ENCODE measurements at regions not wholly inside any gene's neighbourhood (a gene's known extent, or its start where the extent isn't known, plus 50 kb on each side); places are given as distances from the start of the nearest gene placed in this dataset.

DNA sequence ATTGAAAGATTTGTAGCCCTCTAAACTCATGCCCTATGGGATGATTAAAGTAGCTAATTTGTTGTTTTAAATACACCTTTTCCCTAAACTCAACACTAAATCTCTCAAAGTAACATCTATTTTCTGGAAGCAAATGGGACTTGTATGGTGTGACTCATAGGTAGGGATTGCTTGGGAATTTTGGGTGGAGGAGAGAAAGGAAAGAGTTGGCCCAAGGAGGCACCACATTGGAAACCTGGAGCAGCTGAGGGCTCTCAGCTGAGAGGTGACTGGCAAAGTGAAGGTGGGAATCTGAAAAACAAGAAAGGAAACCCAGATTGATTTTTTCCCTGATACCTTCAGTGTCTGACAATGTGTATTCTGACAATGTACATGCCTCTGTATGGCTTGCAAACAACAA lies 114.8 kb upstream of the PRICKLE1 start:
- DNase-seq, result no peak

DNA sequence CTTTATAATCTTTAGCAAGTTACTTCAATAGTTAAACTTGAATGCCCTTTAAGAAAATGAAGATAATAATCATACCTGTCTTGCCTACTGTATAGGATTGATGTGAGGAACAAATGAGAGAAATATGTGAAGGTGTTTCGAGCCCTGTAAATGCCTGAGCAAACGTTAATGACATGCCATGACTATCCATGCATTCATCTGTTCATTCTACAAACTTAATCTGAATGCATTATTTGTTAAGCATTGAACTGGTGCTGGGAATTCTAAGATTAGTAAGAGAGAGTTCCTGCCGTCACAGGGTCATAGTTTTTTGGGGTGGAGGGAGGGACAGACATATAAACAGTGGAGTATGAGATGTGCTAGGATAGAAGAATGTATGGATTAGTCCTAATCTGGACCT lies 111.5 kb upstream of the PRICKLE1 start:
- DNase-seq, result no peak

DNA sequence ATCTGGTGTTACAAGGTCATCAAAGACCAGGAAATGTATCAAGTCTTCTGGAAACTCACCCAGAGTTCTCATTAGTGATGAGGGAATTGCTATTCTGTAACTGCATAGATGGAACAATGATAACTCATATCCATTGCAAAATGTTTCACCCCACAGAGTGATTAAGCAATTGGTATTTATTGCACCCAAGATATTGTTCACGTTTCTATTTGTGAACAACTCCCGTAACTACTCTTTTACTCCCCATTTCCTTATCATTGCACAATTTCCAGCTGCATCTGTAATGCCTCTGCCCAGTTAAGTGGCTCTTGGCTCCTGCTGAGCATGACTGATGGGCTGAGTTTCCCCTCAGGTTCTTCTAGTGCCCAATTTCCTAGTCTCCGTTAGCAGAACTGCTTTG lies 108.7 kb upstream of the PRICKLE1 start:
- DNase-seq, result no peak

DNA sequence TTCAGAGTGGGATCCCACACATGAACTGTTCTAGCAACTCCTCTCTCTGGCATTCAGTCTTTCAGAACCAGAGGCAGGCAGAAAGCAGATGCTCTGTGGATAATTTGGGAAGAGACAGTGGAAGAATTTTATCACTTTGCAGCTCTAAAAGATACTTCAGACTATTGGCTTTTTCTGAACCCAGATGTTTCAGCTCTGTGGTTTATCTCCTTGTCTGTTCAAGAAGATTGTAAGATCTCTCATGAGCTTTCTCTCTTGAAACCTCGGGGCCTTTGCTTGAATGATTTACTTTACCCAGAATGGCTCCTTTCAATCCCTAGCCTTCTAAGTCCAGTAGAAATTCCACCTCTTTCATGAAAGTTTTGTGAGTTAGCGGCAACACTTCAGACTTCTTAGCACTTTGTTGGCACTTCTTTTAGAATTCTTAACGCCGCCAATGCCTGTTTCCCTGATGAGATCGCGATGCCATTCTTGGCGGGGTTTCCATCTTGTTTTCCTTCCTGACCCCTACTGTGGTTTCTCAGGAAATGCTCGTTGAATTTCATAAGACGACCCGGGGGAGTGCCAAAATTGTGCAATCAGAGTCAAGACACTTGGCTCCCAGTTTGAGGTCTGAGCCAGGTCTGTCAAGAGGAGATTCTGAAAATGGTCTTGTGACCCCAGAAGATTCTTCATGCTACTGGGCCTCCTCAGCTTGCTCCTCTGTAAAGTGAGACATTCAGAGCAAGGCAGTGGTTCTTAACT lies 107.0 kb upstream of the PRICKLE1 start:
- peak in 1 of 2 donors; percentile 3 for DNase-seq

DNA sequence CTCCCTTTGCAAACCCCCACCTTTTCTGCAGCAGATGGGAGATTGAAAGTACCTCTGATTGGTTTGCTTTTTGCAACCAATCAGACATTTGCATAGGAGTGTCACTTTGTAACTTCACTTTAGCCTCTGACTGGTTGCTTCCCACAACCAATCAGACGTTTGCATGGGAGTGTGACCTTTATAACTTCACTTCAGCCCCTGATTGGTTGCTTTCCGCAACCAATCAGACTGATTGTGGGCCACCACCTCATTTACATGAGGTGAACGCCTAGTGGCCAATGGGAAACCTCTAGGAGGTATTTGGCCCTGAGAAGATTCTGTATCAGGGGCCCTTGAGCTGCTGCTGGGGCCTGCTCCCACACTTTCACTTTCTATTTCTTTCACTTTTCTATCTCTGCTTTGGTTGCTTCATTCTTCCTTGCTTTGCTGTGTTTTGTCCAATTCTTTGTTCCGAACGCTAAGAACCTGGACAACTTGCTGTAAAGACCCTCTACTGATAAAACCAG lies 106.0 kb upstream of the PRICKLE1 start:
- DNase-seq, result no peak

DNA sequence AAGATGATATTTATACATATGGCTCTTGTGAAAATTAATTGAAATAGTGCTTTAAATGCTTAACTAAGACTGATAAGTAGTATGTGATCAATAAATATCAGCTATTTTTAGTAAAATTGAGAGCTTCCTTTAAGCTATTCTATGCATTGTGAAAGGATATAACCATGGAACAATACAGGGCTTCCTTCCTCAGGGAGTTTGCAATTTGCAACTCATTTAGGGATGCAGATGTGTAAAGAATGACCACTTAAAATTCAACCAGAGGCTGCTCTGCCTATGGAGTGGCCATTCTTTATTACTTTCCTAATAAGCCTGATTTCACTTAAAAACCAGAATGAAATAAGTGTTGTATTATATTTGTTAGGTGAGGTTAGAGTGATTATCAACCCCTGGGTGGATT lies 103.2 kb upstream of the PRICKLE1 start:
- DNase-seq, result no peak

DNA sequence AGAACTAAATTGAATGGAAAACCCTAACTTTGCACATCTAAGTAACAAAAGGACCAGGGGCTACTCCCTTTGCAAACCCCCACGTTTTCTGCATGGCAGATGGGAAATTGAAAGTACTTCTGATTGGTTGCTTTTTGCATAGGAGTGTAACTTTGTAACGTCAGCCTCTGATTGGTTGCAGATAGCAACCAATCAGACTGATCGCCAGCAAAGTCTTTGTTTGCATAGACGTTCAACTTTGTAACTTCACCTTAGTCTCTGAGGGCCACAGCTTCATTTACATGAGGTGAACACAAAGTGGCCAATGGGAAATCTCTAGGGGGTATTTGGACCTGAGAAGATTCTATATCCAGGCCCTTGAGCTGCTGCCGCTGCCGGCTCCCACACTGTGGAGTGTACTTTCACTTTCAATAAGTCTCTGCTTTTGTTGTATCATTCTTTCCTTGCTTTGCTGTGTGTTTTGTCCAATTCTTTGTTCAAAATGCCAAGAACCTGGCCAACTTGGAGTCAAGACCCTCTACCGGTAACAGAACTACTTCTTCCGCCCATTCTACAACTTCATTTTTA lies 102.5 kb upstream of the PRICKLE1 start:
- DNase-seq, result no peak

DNA sequence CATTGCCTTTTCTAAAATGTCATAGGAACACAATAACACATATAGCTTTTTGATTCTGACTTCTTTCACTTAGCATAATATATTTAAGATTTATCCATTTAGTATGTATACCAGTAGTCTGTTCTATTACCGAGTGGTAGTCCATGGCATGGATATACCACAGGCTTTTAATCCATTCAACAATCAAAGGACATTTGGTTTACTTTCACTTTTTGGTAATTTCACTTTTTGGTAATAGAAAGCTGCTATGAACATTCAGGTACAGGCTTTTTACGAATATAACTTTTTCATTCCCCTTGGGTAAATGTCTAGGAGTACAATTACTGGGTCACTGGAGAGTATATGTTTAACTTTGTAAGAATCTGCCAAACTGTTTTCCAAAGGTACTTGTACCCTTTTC lies 100.7 kb upstream of the PRICKLE1 start:
- no peak for DNase-seq

DNA sequence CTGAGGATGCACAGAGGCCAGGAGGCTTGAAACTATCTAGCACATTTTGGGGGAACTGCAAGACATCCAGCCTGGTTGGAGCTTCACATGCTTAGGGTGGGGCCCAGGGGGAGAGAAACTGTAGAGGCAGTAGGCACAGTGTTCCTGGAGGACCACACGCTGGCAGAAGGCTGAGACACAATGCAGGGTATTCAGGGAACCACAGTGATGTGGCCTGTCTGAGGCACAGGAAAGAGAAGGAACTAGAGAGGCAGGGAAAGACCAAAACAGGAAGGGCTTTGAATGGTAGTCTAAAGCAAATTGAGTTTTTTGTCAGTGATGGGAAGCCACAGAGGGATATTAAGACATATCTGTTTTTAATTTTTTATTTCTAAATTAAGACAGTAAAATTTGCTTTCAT lies 100.2 kb upstream of the PRICKLE1 start:
- no peak for DNase-seq

DNA sequence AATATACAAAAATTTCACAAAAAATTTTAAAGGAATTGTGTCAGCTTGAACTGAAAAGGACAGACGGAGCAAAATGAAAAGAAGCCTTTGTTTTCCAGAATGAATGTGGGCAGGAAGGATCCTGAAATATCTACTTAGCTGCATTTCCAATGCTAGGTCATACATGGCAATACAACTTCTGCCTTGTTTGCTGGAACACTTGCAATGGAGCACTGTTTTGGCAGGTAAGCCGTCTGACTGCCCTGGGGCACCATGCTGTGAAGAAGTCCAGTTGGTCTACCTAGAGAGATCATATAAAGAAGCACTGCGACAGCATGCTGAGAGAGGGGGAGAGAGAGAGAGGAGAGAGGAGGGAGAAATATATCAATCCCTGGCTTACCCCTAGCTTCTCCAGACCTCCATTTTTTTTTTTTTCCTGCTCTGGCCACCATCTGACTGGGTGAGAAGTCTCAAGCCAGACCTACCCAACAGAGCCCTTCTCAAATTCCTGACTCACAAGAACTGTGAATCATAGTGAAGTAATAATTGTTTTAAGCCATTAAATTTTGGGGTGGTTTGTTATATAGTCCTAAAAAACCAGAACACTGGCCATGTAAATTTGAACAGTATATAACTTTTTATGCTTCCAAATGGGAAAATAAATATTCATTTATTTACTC lies 97.1 kb upstream of the PRICKLE1 start:
- no peak for DNase-seq

DNA sequence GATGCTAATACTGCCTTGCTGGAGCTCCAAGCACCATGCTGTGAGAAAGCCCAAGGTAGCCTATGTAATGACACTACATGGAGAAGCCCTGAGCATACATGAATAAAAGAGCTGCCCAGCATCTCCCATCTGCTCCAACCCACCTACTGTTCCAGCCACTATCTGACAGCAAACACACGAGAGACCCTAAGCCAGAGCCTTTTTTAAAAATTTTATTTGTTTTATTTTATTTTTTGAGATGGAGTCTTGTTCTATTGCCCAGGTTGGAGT lies 95.2 kb upstream of the PRICKLE1 start:
- DNase-seq, result no peak

DNA sequence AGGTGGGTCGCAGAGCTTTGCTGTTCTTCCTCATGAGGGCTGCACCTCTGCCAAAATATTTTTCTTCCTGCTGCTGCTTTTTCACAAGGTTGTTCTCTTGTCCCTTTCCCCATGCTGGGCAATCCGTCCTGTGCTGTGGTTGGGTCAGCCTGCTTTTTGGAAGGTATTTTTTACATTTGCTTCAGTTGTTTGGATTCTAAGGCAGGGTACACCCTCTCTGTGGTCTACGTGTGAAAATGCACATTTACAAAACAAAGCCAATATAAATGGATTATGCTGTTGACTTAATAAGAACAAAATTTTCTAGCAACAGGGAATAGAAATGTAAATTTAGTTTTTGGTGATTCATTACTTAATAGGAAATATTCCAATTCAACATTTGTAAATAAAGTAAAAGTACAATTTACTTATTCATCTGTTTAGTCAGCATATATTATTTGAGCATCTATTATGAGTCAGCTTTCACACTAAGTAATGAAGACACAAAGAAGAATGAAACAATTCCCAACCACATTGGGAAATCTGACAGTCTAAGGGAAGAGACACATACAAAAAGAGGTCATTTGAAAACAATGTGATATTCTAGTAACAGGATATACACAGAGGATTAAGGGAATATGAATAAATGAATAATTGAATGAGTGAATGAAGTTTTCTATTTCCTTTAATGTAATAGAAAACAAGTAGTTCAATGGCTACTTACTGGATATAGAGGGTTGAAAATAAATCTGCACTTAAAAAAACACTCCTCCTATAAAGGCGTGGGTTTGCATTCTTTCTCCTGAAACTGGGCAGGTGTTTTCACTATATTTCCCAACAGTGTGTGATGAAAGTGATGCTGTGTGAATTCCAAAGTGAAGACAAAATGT lies 94.6 kb upstream of the PRICKLE1 start:
- no peak for DNase-seq

DNA sequence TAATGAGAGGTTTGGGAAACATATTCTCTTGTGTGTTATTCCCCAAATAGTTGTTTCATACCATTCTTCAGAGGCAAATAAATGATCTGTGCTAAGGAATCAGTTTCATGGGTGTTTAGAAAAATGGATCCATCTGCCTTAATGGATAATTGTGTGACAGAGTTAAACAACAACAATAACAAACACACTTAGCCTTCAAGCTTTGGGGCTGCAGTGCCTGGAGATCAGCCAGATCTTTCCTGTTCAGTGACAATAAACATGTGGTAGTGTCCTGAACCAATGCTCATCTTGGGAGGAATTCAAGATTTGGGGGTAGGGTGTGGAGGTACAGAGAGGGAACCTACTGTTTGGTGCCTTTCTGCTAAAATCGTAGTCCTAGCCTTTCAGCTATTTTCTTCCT lies 93.7 kb upstream of the PRICKLE1 start:
- DNase-seq, result no peak

DNA sequence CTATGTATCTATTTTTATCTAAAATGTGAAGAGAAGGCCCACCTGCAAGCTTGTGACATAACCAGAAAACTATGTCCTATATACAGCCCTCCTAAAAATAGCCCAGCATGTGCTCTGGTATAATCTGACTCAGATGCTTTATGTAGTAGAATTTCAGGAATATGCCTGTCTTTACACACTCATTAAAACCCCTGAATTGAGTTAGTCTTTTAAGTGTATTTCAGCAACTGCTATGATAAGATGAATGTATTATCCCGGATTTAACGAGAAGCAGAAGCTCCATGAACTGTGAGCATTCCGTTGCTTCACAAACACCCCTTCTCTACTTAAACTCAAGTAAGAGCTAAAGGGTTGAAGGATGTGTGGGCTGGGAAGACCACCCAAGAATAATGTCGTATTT lies 89.9 kb upstream of the PRICKLE1 start:
- no peak for DNase-seq

DNA sequence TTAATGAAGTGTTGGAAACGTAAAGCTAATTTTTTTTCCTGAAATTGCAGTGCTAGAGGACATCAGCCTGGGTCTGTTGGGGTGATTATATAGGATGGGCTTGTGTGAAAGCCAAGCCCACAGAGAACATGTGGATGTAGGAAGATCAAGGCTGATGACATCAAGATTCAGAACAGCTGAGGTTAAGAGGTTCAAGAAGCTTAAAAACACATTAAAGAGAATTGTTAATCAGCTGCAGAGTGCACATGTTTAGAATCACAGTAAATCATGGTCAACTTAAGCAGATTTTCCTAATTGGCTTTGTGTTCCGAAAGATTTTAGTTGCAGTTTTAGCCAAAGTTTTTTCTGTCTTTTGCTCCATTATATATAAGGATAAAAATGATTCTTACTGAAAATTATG lies 87.9 kb upstream of the PRICKLE1 start:
- DNase-seq, result no peak

DNA sequence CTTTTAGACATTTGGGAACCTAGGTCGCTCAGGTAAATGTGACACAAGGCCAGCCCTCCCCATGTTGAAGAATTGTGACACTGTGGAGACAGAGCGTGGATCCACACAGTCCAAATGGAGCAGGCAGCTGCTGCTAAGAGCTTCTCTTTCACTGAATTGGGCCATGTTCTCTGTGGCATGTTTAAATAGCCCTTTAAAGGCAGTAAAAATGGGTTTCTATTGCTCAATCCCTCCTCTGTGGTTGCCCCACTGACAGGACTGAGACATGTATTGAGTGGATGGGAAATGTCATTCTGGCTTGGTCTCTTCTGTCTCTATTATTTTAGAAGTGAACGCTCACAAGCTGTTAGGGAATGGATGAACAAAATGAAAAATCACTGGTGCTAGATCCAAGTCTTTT lies 84.0 kb upstream of the PRICKLE1 start:
- DNase-seq, result no peak

DNA sequence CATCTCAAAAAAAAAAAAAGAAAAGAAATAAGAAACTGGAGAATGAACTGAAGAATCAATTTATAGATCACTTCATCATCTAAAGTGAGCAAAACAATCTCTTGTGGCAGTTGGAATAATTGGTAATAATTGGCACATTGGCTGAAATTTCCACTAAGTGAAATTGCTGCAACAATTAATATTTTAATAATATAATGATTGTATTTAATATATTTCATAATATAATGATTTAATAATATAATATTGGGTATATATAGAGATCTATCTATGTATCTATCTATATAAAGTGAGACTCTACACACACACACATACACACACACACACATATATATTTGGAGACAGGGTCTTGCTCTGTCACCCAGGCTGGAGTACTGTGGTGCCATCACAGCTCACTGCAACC lies 81.2 kb upstream of the PRICKLE1 start:
- DNase-seq, result no peak

DNA sequence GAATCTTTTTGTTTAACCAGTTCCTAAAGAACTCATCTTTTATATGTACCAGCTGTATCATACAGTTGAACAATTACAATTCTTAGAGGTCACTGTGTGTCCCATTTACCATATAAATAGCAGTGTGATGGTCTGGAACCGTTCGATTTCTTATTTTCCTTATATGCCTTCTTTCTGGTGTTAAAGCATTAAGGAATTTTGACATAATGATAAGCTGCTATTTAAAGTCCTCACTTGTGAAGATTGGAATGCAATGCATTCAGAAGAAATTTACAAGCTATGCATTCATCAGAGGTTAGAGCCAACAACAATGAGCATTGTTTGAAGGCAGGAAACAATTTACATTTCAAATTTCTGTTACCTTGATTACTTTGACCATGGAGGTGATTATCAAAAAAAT lies 80.0 kb upstream of the PRICKLE1 start:
- DNase-seq, result no peak

DNA sequence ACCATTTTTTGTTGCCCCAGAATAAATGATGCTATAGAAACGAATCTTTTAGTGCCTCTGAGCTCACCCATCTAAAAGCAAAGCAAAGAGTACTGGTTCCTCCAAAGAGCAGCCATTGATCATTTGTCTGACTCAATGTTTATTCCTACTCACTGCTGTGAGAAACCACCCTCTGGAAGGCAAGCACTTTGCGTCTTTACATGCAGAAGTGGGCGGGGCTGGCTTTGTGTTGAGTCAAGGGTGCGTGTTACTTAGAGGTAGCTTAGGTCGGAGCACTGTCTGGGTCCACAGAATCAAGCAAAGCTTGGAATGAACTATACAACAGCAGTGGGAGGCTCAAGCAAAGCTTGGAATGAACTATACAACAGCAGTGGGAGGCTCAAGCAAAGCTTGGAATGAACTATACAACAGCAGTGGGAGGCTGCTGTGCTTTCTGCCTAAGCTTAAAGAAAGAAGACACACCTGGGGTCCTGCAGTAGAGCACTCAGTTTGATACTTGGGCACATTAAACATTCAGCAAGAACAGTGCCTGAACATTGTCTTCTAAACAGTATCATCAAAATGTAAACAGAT lies 77.2 kb upstream of the PRICKLE1 start:
- no peak for DNase-seq

DNA sequence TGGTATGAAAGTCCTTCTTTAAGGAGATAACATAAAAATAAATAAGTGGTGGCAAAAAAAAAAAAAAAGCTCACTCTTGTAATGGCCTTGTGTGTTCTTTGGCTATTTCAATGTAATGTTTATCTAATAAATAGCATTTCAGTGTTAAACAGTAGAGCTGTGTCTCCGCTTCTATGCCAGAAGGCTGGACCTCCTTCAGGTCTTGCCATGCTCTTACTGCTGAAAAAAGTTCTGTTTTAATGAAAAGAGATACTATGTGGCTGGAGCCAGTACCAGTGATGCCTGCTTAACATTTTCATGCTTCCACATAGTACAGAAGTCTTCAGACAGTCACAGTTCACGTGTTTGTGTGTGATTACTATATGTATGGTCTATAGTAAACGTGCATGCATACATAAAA lies 74.1 kb upstream of the PRICKLE1 start:
- no peak for DNase-seq

DNA sequence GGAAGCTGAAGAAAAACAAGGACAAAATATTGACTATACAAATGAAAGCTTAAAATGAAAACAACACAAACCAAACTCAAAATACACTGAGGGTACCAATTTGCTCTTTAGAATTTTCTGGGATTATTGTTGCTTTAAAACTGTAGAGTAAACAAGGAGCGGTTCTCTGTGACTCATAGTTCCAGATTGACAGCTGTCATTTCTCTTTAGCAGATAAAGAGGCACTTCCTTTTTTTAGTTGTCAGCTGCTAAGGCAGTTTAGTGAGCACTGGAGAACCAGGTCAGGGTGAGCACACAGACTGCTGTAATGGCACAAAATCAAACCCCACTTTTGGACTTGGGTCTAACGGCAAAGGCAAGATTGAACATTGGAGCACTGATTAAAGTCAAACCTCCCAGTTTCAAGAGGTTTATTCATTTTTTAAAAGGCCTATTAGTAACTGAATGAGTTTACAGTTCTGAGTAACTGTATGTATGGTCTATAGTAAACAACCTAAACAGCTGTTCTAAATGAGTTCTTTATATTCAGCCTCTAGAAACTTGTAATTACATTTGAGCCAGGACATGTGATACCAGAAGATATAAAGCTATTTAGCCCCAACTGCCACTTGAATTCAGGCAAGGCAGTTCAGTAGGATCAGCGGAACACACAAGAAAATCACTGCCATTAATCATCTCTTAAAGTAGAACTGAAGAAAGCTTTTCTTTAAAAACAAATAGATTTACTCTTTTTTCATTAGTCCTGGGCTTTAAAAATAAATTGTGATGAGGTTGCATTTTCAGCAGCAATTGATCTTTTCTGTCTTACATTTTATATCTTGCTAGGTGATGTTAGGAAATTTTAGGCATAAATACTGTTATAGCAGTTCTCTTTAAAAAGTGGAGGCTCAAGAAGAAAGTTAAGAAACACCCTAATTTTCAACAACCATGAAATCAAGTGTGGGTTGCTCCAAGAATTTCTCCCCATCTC lies 71.7 kb upstream of the PRICKLE1 start:
- DNase-seq, result no peak

DNA sequence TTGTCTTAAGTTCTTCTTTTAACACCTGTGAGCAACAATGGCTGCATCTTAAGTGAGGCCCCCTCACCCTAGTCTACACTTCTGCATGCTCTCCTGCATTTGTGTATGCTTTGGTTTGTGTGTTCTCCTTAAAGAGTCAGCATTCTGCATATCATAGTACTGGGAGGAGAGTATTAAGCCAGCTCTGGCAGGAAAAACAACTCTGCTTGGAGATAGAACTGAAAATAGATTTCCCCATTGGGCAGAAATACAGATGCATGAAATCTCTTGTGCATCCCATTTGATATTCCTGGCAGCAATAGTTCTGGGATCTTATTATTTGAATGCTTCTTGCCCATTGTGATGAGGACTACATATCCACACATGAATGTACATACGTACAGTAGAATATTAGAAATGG lies 70.6 kb upstream of the PRICKLE1 start:
- no peak for DNase-seq
